ENCODE measurements at regions not wholly inside any gene's neighbourhood (a gene's known extent, or its start where the extent isn't known, plus 50 kb on each side); places are given as distances from the start of the nearest gene placed in this dataset.
"Not testable (repeated sequence)": the region's sequence is repeated elsewhere in the genome, so short reads cannot be mapped to it uniquely, and the experiment has no call there.

- not testable (repeated sequence) for TF ChIP-seq POLR2AphosphoS5, POLR2A, TAF1 (IDR thresholded peaks at IDR 0.05; ENCODE audit: low read depth, low read length)
These were observed 114.5 kb upstream of the NBPF19 start for GRCh38 chr1:149360351-149360750.
